HG03064 (cell line): ENCODE measurements at regions not wholly inside any gene's neighbourhood (a gene's known extent, or its start where the extent isn't known, plus 50 kb on each side); places are given as distances from the start of the nearest gene placed in this dataset.

Experiments used
- ATAC-seq: cut with Tn5 transposase; IDR thresholded peaks from one replicate; pipeline ENCODE4 v1.9.1; 2021; ENCODE audit warnings: low read depth; ENCODE audit not compliant: unreplicated experiment

DNA sequence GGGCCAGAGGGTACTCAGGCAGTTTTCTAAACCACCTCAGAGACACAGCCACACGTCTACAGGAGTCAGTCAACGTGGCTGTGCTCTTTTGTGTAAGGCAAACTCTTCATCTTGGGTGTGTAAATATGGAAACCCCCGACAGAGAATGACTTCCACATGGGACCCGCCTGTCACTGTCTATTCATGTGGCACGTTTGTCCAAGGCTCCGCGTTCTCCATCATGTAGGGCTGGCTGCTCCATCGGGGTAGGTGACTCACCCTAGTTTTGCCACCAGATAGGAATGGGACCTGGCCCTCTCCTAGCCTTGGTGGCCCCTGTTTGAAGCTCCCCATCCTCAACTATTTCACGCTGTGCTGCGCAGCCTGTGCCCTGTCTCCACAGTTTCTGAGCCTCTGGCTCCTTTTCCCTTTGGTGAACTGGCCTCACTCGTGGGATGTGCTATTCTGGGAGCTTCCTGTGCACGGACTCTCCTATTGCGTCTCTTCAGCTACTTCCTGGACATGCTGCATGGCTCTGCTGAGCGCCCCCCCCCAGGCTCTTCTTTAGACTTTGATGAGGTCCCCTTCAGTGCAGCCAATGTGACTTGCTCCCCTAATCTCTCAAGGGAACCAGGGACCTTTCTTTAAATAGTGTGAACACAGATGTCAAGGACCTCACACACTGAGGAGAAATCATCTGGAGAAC is 143.2 kb upstream of the PDE10A start:
- ATAC-seq, result no peak

DNA sequence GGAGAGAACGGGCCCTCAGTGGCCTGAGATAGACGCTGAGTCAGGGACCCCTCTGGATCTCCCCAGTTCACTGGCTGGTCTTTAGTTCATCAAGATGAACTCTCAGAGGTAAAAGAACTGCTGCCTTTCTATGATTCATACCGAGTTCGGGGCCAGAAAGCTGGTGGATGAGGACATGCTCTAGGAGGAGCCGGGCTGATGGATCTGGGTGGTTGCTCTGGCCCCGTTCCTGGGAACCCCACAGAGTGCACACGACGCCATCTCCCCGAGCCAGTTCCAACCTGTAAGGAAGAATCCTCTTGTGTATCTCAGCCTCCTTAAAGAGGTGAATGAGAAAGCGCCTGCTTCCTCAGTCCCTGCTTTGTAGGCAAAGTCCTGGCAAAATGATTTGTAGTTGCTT is 142.6 kb upstream of the PDE10A start:
- ATAC-seq, result no peak

DNA sequence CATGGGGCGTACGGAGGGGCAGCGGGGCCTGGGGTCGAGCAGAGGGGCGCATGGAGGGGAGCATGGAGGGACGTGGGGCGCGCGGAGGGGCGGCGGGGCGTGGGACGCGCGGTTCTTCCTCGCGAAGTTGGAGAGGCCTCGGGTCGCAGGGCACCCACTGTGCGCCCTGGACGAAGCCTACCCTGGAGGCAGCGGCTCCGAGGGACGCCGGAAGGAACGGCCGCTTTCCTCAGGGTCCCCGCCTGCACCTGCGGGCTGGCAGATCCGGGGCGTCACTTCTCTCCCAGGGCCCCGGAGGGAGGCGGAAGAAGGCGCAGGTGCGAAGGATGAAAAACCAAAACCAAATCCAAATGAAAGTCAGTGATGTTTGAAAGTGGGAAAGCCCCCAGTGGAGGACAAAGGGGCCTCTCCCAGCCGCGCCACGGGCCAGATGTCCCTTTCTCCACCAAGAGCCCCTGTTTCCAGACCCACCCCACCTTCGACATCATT is 142.1 kb upstream of the PDE10A start:
- ATAC-seq, result no peak

DNA sequence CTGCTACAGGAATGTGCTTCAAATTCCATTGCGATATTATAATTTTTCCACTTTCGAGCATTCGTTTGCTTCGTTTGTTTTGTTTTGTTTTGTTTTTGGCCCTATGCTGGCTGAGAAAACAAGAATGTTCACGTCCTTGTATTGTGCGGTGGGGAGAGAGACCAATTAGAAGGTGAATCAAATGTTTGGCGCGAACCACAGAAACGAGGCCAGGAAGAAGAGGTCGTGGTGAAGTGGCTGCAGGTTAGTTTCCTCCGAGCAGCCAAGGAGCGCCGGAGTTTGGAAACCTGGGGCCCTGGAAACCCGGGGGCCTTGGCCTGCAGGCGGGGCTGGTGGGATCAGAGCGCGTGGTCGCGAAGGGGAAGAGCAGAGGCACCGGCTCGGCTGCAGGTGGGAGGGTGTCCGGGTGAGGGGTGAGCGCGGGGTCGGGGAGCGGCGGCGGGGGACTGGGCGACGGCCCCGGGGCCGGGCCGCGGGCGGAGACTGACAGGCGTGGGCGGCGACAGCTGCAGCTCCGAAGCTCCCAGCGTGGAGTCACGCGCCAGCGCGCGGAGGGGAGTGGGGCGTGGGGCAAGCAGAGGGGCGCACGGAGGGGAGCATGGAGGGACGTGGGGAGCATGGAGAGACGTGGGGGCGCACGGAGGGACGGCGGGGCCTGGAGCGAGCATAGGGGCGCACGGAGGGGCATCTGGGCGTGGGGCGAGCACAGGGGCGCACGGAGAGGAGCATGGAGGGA is 141.5 kb upstream of the PDE10A start:
- ATAC-seq, result no peak

DNA sequence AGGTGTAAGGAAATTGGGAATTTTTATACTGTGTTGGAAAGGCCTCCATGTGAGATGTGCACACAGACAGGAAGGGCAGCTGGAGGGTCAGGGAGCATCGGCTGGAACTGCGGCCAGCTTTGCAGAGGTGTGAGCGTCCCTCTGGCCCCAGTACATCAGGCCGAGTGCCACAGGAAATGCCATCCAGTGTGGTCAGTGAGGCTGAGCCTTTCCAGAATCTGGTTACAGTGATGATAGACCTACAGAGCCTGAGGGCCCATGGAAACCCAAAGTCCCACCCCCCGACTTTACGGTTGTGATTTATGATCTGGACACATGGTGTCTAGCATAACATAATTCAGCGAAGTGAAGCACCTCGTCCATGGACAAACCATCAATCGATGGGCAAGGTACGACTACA is 137.3 kb upstream of the PDE10A start:
- ATAC-seq, result no peak

DNA sequence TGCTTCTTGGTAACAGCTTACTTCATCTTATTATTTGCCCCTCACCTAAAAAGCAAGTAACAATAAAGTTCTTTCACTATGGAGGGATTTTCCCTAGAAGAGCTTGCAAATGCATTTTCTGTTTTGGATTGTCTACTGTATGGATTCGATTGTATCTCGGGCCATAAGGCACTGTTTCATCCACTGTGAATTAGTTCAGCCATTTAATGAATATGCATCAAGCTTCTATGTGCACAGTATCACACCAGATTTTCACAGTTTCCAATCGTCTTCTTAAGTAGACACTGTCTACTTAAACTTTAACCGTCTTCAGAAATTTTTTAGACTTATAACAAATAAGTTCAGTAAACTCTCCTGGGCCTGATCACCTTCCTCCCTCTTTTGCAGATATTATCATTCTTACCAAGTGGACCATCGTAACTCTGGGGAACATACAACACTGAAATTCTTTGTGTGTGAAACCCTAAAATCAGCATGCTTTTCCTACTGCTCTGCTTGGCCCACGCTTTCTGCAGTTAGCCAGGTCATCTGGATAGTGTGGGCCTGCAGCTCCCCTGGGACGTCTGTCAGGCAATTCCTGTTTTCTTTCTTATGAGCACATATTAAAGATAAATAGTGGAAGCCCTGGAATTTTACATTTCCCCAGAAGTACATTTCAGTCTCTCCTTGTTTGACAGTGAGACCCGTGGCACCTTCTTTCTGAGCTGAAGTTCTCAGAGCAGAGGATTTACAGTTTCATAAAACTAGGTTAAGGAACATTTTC is 136.5 kb upstream of the PDE10A start:
- ATAC-seq, result no peak

DNA sequence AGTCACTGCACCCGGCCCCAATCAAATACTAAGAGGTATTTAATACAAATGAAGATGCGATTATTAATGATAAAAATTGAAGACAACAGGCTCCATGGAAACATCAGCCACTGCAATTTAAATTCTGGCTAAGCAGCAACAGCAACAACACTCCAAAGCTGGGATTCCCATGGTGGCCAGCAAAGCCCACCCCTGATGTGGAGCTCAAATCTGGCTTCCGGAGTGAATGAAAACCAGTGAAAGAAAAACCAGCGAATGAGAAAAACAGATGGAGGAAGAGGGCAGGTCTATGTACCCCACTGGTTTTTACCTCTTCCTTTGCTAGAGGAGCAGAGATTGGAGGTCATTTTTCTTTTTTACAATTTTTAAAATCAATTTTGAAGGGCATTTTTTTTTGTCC is 135.9 kb upstream of the PDE10A start:
- no peak for ATAC-seq

DNA sequence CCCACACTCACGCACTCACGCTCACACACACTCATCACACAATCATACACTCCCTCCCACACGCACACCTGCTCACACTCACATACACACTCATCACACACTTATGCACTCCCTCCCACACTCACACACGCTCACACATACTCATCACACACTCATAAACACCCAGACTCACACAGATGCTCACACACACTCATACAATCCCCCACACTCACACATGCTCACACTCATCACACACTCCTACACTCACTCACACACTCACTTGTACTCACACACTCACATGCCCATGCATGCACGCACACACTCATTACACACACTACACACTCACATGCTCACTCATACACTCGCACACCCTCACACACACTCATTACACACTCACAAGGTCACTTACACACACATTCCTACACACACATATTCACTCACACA is 131.1 kb upstream of the PDE10A start:
- no peak for ATAC-seq

DNA sequence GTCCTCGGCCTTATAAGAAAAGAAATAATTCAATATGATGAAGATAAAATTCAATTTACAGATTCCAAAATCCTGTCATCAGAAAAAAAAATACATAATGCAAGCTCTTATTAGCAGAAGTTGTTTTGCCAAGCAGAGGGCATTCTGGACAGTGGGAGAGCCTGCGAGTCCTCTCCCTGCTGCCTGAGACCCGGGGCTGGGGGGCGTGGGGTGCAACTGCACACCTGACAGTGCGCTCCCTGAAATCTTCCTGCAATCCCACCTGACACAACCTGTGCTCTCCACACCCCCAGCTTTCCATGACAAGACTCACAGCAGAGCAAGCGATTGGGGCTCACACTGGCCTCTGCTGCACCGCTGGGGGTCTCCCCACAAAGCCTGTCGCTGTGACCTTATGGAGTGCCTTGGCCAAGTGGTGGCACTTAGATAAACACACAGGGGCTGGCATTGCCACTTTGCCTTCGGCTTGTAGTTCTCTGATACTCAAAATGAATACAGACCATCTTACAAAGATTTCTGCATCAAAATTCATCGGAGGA is 130.3 kb upstream of the PDE10A start:
- no peak for ATAC-seq

DNA sequence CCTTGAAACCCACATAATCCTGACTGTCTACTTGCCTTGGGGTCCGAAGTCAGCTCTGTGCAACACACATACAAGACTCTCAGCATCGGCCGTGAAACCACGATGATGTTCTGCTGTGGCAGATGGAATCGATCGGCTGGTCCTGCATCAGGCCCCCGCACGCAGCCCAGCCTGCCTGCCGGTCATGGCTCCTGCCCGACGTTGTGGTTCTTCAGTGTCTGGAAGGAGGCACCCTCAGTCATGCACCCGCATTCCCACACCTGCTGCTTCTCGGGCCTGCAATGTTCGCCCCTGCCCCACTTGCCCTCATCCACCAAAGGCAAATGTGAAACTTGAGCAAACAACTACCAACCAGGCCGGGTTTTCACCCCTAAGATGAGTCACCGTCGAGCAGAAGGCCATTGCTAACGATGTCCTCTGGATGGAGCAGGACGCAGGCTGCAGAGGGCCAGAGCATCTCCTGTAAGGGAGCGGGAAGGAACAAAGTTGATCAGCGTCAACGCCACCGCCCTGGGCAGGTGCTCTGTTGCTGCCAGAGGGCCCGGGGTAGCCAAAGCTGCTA is 128.9 kb upstream of the PDE10A start:
- ATAC-seq, result no peak

DNA sequence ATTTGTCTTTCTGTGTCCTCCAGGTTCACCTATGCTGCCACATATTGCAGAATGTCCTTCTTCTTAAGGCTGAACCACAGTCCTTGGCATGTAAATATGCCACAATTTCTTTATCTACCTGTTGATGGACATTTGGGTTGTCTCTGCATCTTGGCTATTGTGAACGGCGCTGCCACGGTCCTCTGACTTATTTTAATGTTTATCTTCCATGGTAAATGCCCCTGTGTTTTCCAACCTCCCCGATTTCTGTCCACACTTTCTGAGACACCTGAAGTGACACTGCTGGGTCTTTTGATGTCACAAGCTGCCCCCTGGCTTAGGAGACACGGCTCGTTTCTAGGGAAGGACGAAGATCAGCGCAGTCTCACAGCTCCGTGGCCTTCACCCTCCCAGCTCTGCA is 128.3 kb upstream of the PDE10A start:
- no peak for ATAC-seq

DNA sequence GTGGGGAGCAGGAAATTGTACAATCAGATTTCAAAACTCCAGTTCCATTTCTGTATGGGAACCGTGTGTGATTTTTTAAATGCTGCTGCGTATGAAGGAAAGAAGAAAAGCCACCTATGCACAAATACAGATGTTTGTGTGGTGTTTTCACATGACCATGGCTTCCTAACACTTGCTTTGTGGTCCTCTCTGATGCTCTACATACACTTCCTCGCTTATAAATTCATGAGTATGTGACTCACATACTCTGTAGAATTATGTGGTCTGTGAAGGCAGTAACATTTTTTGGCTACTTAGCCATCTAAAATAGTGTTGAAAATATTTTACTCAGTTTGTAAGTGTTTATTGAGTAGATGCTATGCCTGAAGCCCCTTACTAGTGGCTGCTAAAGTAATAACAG is 119.8 kb upstream of the PDE10A start:
- no peak for ATAC-seq

DNA sequence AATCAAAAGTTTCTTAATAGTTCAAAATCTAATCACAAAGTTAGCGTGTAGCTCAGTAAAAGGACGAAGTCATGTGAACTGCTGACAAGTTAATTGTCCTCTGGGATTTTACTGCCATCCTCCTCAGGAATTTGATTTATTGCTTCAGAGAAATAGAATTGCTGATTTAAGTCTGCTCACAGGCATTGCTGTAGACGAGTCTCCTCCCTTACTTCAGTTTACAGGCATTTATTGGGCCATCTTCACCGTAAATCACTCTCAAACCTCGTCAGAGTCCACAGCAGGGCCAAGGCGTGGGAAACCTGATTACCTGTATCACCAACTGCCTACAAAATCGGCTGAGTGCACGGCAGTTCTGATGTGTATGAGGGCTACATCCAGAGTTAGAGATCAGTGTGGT is 119.1 kb upstream of the PDE10A start:
- no peak for ATAC-seq

DNA sequence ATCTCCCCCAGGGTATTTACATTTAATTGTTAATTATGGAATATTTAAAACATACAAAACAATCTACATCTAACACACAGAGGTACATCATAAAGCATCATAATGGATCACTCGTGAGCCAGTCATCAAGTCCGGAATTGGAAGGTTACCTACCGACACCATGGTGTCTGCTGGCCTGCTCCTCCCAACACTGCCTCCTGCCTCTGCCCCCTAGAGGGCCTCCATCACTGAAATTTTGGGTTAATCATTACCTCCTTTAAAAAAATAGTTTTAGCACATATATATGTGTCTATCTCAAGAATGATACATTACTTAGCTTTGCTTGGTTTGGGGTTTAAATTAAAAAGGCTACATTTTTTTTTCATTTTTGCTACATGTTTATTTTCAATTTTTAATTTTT is 114.6 kb upstream of the PDE10A start:
- no peak for ATAC-seq

DNA sequence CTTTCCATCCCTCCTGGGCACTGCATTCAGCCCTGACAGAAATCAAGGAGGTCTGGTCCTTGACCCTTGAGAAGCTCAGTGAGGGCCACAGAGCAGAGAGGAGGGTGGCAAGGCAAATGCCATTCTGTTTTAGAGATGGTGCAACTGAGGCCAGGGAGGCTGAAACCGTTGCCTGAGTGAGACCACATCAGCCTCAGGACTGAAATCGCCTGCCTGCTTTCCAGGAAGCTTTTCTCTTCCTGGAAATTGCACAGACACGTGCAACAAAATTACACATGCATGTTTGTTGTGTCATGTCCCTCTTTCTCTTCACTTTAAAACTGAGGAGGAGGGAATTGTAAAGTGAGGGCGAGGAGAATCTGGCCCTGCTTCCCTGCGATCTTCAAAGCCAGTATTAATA is 113.7 kb upstream of the PDE10A start:
- ATAC-seq, result no peak

DNA sequence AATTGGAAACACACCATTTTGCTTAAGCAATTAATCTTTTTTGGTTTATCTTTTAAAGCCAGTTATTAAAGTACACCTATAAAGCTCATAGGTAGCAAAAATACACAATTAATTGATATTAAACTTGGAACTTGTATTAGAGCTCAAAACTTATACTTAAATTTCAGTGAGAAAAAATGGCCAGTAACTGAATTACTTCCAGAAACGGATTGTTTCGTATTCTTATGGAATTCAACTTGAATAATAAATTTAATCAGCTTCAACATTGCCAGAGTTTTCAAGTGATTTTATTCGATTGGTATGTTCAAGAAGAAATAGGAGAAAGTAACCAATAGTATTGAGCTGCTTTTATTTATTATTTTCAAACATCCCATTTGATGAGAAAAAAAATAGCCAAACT is 112.7 kb upstream of the PDE10A start:
- ATAC-seq, result no peak

DNA sequence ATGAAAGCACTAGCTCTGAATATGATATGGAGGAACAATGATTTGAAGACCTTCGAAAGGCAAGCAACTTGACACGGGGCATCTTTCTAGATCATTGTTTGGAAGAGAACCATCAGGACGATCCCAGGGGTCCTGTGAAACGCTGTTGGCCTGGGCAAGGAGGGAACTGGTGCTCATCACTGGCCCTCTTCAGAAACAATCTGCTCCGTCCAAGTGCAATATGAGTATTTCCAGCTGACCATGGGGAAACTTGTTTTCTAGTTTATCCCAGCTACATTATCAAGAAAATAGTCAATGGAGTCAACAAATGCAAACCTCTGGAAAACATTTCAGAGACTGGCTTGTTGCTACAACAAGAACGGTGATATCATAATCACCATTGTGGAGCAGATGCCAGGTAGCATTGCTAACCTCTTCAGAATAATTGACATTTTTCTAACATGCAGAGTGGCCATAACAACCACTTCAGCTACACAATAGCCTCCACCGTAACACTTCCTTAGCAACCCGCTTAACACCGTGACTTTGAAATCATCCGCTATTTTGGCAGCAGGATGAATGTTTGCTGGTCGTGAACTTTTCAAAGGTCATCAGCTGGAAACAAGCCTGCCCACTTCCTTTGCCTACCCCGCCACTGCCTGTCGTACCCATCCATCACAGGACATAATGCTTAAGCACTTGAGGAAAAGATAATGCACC is 112.0 kb upstream of the PDE10A start:
- ATAC-seq, result no peak

DNA sequence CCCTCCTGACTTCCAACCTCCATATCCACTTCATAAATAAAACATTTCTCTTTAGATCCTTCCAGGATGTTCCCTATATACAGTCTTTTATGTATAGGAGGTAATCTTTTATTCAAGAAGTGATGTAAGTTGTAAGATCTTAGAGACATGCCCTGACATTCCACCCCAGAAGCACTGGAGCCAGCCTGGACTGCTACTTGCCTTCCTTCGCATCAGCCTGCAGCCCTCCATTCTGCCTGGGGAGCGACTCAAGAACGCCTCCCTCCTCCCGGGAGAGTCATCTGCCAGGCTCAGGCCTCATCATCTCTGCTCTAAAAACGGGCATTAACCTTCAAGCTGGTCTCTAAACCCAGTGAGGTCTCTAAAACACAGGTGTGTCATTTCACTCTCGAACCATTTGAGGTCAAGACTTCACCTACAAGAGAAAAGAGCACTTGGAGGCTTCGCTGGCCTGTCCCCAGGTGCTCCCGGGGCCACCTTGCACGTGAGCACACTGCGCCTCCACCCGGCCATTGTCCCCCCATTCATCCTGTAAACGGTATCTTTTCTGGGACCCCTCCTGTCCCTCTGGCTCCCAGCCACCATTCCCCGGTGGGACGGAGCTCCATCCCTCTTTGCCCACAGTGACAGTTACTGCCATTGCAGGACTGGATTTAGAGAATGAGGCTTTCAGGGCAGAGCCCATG is 107.5 kb upstream of the PDE10A start:
- no peak for ATAC-seq

DNA sequence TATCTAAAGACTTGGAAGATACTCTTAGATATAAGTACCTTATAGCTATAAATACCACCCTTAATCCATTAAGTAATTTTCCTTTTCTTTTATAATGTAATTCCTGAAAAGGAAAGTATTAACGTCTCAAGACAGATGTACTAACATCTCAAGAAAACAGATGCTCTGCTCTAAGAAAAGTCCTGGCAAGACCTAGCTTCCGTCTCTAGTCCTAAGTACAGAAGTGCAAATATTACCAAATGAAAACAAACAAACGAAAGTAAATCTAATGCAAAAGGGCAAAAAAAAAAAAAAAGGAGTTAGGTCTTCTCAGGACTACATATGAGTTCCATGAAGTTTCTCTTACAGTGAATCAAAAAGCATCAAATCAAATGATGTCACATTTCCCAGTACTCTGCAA is 106.8 kb upstream of the PDE10A start:
- no peak for ATAC-seq

DNA sequence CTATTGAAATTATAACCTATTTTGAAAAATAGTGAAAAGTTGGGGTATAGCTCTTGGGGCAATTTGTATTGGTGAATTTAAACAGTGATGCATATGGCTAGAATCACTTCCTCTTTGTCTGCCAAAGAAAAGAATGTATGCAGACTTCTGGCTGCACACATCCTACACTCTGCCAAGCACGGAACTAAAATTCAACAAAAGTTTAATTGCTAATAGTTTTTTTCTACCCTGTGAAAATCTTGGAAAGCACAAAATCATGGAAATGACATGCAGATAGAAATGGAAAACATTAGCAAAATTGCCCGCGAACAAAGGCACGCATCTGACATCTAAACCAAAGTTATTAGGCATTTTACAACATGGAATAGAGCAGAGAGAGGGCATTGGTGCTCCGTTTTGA is 106.4 kb upstream of the PDE10A start:
- ATAC-seq, result no peak
